HL-60 (cell line): ENCODE measurements at regions not wholly inside any gene's neighbourhood (a gene's known extent, or its start where the extent isn't known, plus 50 kb on each side); places are given as distances from the start of the nearest gene placed in this dataset.

Source experiments
- POLR2AphosphoS5 ChIP-seq: IDR thresholded peaks from 2 replicates; pipeline ENCODE4 v1.6.1; 2012; ENCODE audit warnings: low read depth
- SPI1 ChIP-seq: IDR thresholded peaks from 2 replicates; pipeline ENCODE4 v1.6.1; 2012; ENCODE audit warnings: low read depth, mild to moderate bottlenecking, borderline replicate concordance
- TF ChIP-seq, protein P1 (sequence below): IDR thresholded peaks from one replicate; pipeline ENCODE4 v1.5.1; 2011; ENCODE audit warnings: low read length, control low read depth, inconsistent platforms; ENCODE audit not compliant: insufficient read depth
- TF ChIP-seq, protein P2 (sequence below): IDR thresholded peaks from 2 replicates; pipeline ENCODE4 v1.6.1; 2012; ENCODE audit warnings: low read depth; ENCODE audit not compliant: insufficient replicate concordance

DNA sequence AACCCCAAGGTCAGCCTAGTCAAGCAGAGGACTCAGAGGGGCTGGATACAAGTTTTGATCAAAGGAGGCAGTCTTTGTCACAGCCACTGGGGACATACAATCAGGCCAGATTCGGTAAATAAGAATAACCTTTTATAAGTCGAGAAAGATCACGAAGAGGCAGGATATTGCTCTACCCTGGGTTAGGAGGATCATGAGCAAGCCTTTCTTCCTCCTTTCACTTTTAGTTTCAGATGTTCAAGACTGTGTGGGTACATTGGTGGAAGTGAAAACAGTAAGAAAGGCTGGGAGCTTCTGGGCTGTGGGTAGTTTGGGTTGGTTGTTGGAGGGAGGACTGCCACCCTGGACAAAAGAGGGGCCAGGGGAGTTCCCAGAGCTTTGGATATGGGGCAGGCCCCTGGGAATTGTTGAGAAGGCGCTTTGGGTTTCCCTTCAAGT, 127.7 kb downstream of the SNAPC1 start:
- TF ChIP-seq, protein P1, sequence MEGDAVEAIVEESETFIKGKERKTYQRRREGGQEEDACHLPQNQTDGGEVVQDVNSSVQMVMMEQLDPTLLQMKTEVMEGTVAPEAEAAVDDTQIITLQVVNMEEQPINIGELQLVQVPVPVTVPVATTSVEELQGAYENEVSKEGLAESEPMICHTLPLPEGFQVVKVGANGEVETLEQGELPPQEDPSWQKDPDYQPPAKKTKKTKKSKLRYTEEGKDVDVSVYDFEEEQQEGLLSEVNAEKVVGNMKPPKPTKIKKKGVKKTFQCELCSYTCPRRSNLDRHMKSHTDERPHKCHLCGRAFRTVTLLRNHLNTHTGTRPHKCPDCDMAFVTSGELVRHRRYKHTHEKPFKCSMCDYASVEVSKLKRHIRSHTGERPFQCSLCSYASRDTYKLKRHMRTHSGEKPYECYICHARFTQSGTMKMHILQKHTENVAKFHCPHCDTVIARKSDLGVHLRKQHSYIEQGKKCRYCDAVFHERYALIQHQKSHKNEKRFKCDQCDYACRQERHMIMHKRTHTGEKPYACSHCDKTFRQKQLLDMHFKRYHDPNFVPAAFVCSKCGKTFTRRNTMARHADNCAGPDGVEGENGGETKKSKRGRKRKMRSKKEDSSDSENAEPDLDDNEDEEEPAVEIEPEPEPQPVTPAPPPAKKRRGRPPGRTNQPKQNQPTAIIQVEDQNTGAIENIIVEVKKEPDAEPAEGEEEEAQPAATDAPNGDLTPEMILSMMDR, result no peak
- TF ChIP-seq, protein P2, sequence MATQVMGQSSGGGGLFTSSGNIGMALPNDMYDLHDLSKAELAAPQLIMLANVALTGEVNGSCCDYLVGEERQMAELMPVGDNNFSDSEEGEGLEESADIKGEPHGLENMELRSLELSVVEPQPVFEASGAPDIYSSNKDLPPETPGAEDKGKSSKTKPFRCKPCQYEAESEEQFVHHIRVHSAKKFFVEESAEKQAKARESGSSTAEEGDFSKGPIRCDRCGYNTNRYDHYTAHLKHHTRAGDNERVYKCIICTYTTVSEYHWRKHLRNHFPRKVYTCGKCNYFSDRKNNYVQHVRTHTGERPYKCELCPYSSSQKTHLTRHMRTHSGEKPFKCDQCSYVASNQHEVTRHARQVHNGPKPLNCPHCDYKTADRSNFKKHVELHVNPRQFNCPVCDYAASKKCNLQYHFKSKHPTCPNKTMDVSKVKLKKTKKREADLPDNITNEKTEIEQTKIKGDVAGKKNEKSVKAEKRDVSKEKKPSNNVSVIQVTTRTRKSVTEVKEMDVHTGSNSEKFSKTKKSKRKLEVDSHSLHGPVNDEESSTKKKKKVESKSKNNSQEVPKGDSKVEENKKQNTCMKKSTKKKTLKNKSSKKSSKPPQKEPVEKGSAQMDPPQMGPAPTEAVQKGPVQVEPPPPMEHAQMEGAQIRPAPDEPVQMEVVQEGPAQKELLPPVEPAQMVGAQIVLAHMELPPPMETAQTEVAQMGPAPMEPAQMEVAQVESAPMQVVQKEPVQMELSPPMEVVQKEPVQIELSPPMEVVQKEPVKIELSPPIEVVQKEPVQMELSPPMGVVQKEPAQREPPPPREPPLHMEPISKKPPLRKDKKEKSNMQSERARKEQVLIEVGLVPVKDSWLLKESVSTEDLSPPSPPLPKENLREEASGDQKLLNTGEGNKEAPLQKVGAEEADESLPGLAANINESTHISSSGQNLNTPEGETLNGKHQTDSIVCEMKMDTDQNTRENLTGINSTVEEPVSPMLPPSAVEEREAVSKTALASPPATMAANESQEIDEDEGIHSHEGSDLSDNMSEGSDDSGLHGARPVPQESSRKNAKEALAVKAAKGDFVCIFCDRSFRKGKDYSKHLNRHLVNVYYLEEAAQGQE, result no peak
- TF ChIP-seq POLR2AphosphoS5 (no peak), SPI1 (no peak)
